ENCODE measurements at regions not wholly inside any gene's neighbourhood (a gene's known extent, or its start where the extent isn't known, plus 50 kb on each side); places are given as distances from the start of the nearest gene placed in this dataset.

GRCh38 chr5:2018390-2018724 lies 135.6 kb upstream of the IRX4 start:
- Histone ChIP-seq H3K27me3 (no peaks in the 10 kb centered on the region), H3K9me3 (no peaks in the 10 kb centered on the region), H3K27ac (no peak overlapping the region), H3K36me3 (no peaks in the 10 kb centered on the region), H3K4me1 (no peaks in the 10 kb centered on the region), H3K4me3 (no peak overlapping the region)
- no peak for DNase-seq (ENCODE audit: low spot score)
- TF ChIP-seq CTCF (IDR thresholded peaks at IDR 0.05): no peak

GRCh38 chr5:2017540-2018389 lies 135.0 kb upstream of the IRX4 start:
- no peak for DNase-seq (ENCODE audit: low spot score)
- Histone ChIP-seq H3K36me3 (no peaks in the 10 kb centered on the region), H3K9me3 (no peaks in the 10 kb centered on the region), H3K4me3 (no peak overlapping the region), H3K4me1 (no peaks in the 10 kb centered on the region), H3K27me3 (no peaks in the 10 kb centered on the region), H3K27ac (no peak overlapping the region)
- TF ChIP-seq CTCF (IDR thresholded peaks at IDR 0.05): peak in 1 of 2 donors; percentile 40

DNA sequence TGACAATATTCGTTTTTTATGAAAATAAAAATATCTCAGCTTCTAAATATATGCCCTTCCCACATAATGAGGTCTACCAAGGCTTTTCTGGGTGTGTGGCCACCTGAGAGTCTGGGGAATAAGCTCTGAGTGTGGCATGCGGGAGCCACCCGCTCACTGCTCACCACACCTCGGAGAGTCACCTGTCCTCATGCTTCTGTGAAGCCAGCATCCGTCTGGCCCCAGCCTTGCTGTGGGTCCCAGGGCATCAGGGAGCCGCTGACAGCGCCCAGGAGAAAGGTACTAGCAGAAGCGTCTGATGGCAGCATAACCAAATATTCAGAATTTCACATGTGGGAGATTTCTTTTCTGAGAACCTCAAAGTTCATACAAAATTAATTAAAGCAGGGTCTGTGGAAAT lies 133.2 kb upstream of the IRX4 start:
- Histone ChIP-seq H3K27ac (no peak overlapping the region), H3K4me1 (no peaks in the 10 kb centered on the region), H3K9me3 (no peaks in the 10 kb centered on the region), H3K36me3 (no peaks in the 10 kb centered on the region), H3K4me3 (no peak overlapping the region), H3K27me3 (no peaks in the 10 kb centered on the region)
- TF ChIP-seq CTCF (IDR thresholded peaks at IDR 0.05): no peak
- no peak for DNase-seq (ENCODE audit: low spot score)

DNA sequence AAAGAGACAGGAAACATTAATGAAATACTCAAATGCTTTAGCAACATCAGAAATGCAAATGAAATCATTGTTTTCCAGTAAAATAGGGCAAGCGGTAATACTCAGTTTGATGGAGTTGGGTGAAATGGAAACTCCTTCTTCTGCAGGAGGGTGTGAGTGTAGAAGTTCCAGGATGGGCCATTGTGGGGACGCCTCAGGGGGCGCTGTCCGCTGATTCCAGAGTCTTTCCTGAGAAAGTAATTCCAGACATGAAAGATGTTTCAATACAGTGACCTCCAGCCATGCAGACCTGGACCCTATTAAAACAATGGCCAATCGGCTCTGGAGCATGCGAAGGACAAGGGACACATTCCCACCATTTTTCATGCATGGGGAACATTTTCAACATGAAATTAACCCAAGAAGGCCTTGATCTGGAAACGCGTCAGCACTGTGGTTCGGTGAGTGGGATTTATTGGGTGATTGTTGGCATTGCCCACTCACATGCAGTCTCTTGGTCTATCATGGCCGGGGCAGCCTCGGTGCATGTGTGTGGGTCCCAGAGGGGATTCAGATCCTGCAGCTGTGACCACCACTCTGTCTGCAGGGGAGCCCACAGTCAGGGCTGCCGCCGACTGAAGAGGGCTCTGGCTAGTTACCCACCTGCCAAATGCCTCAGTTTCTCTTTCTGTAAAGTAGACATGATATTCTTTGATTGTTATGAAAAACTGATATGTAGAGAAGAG lies 132.6 kb upstream of the IRX4 start:
- no peak for TF ChIP-seq CTCF (IDR thresholded peaks at IDR 0.05)
- DNase-seq (ENCODE audit: low spot score): no peak
- no peaks in the 10 kb centered on the region for H3K27me3 ChIP-seq
- no peak overlapping the region for H3K27ac ChIP-seq
- no peak overlapping the region for H3K4me3 ChIP-seq
- no peaks in the 10 kb centered on the region for H3K9me3 ChIP-seq
- H3K4me1 ChIP-seq: no peaks in the 10 kb centered on the region
- no peaks in the 10 kb centered on the region for H3K36me3 ChIP-seq

DNA sequence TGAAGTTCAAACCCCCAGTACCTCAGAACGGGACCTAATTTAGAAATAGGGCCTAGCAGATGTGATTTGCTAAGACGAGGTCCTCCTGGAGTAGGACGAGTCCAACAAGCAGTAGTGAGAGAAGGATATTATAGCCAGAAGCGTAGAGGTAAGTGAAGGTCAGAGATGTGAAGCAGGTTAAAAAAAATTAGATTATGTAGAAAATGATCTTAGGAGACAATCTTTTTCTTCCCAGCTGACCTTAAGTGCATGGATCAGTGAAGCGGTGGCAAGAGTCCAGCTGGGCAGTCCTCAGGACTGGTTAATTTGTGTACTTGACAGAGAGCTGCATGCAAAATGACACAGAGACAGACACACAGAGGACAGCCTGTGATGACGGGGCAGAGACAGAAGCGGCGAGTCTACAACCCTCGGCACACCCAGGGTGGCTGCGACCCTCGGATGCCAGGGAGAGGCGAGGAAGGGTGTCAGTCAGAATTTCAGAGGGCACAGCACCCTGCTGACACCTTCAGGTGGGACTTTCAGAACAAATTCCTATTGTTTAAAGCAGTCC lies 131.4 kb upstream of the IRX4 start:
- no peaks in the 10 kb centered on the region for H3K9me3 ChIP-seq
- no peak for DNase-seq (ENCODE audit: low spot score)
- TF ChIP-seq CTCF (IDR thresholded peaks at IDR 0.05): no peak
- H3K36me3 ChIP-seq: no peaks in the 10 kb centered on the region
- H3K4me3 ChIP-seq: no peak overlapping the region
- no peaks in the 10 kb centered on the region for H3K27me3 ChIP-seq
- no peak overlapping the region for H3K27ac ChIP-seq
- no peaks in the 10 kb centered on the region for H3K4me1 ChIP-seq
